ENCODE measurements at regions not wholly inside any gene's neighbourhood (a gene's known extent, or its start where the extent isn't known, plus 50 kb on each side); places are given as distances from the start of the nearest gene placed in this dataset.
A peak's percentile ranks its signal among the peaks of the same experiment; 100 is the strongest.

- ATAC-seq (no peak), DNase-seq (no peak)
- Histone ChIP-seq H3K4me3 (no peak overlapping the region), H3K4me1 (ENCODE audit: low read depth) (no peaks in the 10 kb centered on the region), H3K36me3 (ENCODE audit: low read depth) (no peaks in the 10 kb centered on the region), H3K9me3 (no peaks in the 10 kb centered on the region)
- intact Hi-C loops (cut with DNase I, micrococcal nuclease) = no loop called here
- no peak for TF ChIP-seq CTCF (IDR thresholded peaks at IDR 0.05)
Observed at GRCh38 chr16:8373676-8374431, 216.5 kb downstream of the TMEM114 start.

DNA sequence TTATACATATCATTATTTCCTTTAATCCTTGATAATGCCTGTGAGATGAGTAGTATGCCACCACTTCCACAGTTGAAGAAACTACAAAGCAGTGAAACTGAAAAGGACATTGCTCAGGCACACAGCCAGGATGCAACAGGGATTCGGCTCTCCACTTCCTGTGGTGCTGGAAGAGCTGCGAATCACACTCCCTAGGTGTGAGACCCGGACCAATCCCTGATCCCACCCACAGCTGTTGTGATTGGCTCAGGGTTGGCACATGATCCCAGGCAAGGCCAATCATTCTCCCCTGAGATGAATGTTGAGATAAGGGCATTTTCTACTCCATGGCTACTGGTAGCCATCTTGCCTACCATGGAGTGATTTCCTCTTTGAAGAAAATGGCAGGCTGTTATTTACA, 218.2 kb downstream of the TMEM114 start:
- intact Hi-C loops (cut with DNase I, micrococcal nuclease) = no loop called here
- DNase-seq (no peak), ATAC-seq (no peak)
- H3K4me1 ChIP-seq (ENCODE audit: low read depth) = no peaks in the 10 kb centered on the region
- no peaks in the 10 kb centered on the region for H3K36me3 ChIP-seq (ENCODE audit: low read depth)
- TF ChIP-seq CTCF (IDR thresholded peaks at IDR 0.05) = no peak
- no peak overlapping the region for H3K4me3 ChIP-seq
- no peaks in the 10 kb centered on the region for H3K9me3 ChIP-seq

- DNase-seq (no peak), ATAC-seq (peak; percentile 93)
Observed at GRCh38 chr16:8370374-8371270, 219.7 kb downstream of the TMEM114 start.

DNA sequence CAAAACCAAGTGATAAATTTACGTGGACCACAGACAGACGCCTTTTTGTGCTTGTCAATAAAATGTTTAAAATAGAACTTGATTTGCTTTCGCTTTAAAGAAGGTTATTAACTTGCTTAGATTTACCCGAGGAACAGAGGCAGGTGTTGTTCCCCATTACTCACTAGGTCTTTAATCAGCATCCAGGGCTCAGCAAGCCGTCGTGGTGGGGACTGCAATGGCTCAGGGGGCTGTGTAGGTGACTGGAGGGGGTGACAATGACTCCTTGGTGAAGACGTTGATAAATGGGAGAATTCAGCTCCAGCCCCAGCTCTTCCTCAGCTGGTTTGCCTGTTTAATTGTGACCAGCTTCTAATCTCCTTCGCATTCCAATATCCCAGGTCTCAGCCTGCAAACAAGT, 231.4 kb downstream of the TMEM114 start:
- no peak for TF ChIP-seq CTCF (IDR thresholded peaks at IDR 0.05)
- ATAC-seq (no peak), DNase-seq (no peak)
- no peaks in the 10 kb centered on the region for H3K9me3 ChIP-seq
- no peaks in the 10 kb centered on the region for H3K36me3 ChIP-seq (ENCODE audit: low read depth)
- no peaks in the 10 kb centered on the region for H3K4me1 ChIP-seq (ENCODE audit: low read depth)
- H3K4me3 ChIP-seq = no peak overlapping the region
- intact Hi-C loops (cut with DNase I, micrococcal nuclease) = no loop called here

More at GRCh38 chr16:8370374-8371270, 219.7 kb downstream of the TMEM114 start:
- no peaks in the 10 kb centered on the region for H3K36me3 ChIP-seq (ENCODE audit: low read depth)
- no peaks in the 10 kb centered on the region for H3K4me1 ChIP-seq (ENCODE audit: low read depth)
- no peak overlapping the region for H3K4me3 ChIP-seq
- TF ChIP-seq CTCF (IDR thresholded peaks at IDR 0.05) = no peak
- intact Hi-C loops (cut with DNase I, micrococcal nuclease) = no loop called here
- H3K9me3 ChIP-seq = no peaks in the 10 kb centered on the region

GRCh38 chr16:8355675-8356074, 234.6 kb downstream of the TMEM114 start:
- Histone ChIP-seq H3K4me1 (ENCODE audit: low read depth) (no peaks in the 10 kb centered on the region), H3K36me3 (ENCODE audit: low read depth) (no peaks in the 10 kb centered on the region), H3K9me3 (no peaks in the 10 kb centered on the region), H3K4me3 (no peak overlapping the region)
- intact Hi-C loops (cut with DNase I, micrococcal nuclease) = no loop called here
- ATAC-seq (no peak), DNase-seq (no peak)
- no peak for TF ChIP-seq CTCF (IDR thresholded peaks at IDR 0.05)
